NCI-H1694 treated with DMSO at 0.1 percent for 48 hours (cell line): ENCODE measurements at regions not wholly inside any gene's neighbourhood (a gene's known extent, or its start where the extent isn't known, plus 50 kb on each side); places are given as distances from the start of the nearest gene placed in this dataset.

Experiments
- DNase-seq: peaks from one replicate; lab custom pipeline; 2025; lab: John Stamatoyannopoulos, UW

DNA sequence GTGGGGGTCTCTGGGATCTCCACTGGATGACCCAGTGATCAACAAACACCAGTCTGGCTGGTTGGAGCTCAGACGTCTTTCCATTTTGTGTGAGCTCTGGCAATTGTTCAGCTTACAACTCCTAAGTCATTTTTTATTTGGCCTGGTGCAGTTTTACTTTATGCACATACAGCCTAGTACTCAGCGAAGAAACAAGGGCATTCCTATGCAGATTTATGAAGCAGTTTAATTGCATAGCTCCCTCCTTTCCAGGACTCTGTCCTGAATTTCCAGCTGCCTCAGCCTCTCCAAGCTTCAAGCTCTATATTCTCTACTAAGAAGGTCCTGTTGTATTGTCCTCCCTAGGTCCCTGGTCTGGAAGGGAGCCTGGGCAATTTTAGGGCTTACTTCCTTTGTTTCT lies 145.6 kb upstream of the GALNT17 start:
- DNase-seq = no peak

DNA sequence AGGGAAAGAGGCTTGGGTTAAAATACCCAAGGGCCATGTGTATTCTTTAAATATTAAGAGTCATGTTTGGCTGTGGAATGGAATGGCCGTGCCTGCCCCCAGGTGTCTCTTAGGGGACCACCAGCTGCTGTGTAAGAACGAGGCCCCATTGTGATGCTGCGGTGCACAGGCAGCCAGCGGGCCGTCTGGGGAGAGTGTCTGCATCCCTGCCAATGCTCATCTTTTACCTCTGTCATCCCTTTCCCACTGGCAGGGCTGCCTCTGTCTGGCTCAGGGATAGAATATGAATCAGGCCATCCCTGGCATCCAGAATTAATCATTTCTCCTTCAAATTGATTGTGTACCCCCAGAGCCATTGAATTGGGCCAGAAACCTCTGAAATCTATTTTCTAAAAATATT lies 137.8 kb upstream of the GALNT17 start:
- DNase-seq = no peak

DNA sequence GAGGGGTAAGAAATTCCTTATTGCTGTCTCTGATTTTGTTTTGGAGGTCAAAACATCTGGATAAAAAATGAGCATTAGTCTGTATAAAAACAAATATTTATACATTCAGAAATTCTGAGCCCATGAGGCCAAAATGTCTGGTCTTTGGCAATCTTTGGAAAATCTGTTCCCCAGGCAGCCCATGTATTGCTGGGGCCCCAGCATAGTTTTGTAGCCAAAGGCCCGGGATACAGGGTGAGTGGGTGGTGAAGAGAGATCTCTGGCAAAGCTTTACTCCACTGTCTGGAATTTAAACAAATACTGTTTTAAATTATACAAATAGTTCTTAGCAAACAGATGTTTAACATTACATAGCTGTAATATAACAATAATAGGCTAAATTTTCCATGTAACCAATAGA lies 134.7 kb upstream of the GALNT17 start:
- DNase-seq = no peak

DNA sequence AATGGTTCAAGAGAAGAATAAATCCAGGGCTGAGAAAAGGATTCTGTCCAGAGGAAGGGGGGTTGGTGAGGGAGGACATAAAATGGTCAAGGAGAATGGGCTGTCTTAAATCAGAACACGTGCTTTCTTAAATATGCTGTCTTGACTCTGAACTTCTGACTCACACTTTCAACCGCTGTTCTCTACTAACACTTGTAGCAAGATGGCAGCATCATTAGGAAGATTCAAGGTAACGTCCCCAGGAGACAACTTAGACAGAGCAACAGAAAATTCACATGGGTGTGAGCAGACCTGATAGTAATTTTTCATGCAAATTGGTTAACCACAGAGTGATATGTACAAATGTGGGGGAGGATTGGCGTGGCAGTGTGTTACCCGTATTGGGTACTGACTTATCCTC lies 126.8 kb upstream of the GALNT17 start:
- no peak for DNase-seq

DNA sequence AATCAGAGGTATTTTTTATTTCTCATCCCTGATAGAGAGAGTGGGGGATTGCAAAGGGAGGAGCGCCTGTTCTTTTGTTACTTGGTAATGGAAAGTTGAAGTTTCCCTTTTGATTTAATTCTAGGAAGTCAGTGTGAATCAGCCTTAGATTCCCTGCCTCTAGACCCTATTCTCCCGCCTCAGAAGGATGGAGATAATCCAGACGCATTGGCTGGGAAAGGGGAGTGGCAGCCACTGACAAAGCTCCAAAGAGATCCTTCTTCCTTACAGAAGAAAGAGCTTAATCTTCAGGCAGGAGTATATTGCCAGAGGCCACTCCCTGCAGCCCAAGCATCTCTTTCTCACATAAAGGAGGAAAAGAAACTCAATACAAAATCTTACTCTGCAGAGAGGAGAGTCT lies 122.3 kb upstream of the GALNT17 start:
- DNase-seq = no peak

DNA sequence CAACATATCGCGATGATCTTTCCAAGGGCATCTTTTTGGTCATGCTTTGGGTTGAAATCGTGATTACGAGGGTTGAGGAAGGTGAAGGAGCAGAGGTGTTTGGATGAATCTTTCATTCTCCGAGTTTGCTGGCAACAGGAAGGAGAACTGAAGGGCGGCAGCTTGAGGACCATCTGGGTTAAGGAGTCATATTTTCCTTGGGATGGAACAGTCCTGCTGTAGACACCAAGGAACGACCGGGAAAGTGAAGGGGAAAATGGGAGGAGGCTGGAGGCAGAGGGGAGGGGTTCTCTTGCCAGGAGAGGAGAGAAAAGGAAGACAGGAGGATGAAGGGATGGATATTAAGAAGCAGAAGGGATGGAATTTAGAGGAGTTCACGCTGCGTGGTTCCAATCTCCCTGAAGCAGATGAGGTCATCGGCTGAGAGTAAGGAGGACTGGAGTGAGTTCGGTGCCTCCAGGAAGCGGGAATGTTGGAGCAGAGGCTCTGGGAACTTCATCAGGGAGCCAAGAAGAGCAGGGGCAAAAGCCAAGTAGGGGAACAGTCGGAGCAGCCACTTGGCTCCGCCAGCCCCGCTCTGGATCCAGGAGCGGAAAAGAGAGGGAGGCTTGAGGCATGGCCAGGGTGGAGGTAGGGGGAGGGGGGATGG lies 116.6 kb upstream of the GALNT17 start:
- no peak for DNase-seq

DNA sequence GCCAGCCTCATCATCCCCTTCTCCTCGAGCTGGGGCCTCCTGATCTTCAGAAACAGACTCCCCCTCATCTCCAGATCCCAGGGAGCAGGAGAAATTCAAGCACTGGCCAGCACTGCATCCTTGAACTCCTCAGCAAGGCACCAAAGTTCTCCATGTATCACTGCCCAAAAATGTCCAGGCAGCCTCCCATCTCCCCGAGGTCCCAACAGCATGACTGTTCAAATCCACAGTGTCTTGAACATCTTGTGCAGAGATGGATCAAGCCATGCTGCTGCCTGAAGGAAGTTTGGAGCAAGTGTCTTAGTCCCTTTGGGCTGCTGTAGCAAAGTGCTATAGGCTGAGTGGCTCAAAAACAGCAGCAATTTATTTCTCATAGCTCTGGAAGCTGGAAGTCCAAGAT lies 115.5 kb upstream of the GALNT17 start:
- no peak for DNase-seq

DNA sequence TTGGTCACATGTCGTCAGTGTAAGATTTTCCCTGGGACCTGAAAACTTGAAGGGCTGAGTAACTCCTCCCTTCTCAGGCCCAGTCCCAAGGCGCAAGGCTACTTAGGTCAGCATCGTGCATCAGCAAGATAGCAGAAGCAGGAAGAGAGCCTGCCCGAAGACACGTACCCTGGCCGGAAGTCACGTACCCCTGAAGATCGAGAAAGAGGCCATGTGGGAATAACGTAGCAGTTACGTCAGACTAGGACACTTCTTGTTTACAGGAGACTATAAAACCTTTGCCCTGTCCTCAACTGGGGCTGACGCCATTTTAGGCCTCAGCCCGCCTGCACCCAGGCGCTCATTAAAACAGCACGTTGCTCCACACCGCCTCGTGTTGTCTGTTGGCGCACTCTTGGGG lies 114.3 kb upstream of the GALNT17 start:
- DNase-seq = no peak

DNA sequence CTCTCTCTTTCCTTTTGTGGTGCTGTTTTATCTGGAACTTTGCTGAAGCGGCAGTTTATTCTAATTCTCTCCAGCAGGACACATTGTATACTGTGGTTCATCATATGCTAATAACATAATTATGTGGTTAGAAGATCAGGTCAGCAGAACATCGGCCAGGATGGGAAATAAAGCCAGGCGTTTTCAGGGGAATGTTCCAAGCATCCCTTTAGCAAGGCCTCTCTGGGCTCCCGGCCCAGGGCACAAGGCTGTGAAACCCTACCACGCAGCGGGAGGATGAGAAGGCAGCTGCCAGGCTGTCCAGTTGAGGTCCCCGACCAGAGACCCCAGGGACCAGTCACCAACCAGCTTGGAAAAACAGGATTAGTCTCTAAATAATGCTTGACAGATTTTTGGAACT lies 112.2 kb upstream of the GALNT17 start:
- DNase-seq = no peak

DNA sequence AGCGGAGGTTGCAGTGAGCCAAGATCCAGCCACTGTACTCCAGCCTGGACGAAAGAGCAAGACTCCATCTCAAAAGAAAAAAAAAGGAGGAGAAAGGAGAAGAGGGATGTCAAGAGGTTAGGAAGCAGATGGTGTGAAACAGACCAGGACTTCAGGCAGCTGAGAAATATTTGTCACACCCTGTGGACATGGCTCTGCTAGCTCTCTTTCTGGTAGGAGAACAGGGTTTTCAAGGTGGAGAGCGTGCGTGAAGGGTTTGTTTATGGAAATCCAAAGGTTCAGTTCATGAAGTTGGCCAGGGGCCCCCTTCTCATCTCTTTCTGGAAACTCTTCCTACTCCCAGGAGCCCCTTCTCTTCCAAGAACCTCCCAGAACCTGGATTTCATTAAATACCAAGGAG lies 110.8 kb upstream of the GALNT17 start:
- no peak for DNase-seq

DNA sequence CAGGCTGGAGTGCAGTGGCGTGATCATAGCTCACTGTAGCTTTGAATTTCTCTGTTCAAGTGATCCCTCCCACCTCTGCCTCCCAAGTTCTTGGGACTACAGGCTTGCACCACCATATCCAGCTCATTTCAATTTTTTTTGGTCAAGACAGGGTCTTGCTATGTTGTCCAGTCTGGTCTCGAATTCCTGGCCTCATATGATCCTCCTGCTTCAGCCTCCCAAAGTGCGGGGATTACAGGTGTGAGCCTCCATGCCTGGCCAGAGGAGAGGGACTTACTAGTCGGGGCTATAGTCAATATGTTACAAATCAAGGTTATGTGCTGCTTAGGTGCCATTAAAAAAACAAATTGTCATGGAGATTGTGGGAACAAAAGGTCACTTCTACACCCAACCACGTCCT lies 105.3 kb upstream of the GALNT17 start:
- DNase-seq = no peak

DNA sequence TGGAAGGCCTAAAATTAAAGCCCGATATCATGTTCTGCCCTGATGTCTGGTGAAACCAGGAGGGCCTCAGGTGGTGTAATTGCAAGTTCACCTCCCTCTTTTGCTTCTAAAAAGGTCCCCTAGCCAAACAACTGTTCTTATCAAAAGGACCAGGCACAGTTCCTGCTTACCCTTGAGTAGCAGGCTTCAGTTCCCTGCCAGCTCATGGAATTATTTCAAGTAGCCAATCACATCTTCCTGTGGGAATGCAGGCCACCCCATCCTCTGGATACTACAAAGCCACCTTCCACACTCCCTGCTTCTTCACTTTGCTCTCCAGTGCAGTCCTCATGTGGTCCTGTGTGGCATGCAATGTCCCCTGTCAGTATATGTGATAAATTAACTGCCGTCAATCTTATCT lies 97.7 kb upstream of the GALNT17 start:
- no peak for DNase-seq

DNA sequence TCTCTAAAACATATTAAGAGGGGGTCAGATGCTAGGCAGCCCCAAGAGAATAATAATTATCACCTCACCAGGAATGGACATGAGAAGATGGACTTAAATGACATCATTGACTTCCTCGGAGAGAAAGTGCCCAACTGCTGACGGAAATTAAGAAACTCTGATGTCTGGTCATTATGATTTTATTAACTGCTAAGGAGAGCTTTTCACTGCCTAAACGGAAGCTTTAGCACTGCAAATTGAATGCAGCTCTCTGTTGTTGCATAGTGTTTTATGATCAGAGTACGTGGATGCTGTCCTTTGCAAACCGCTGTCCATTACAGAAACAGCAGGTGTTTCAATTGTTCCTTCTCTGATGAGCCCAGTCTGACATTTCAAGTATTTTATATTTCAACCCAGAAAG lies 89.4 kb upstream of the GALNT17 start:
- no peak for DNase-seq

DNA sequence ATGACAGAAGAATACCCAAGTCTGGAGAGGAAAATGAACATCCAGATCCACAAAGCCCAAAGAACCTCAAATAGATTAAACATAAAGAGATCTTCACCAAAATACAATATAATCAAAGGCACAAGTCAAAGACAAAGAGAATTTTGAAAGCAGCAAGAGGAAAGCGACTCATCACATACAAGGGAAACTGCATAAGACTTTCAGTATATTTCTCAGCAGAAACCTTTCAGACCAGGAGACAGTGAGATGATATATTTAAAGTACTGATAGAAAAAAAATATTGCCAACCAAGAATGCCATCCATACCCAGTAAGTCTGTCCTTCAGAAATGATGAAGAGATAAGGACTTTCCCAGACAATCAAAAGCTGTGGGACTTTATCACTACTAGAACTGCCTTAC lies 81.5 kb upstream of the GALNT17 start:
- no peak for DNase-seq

DNA sequence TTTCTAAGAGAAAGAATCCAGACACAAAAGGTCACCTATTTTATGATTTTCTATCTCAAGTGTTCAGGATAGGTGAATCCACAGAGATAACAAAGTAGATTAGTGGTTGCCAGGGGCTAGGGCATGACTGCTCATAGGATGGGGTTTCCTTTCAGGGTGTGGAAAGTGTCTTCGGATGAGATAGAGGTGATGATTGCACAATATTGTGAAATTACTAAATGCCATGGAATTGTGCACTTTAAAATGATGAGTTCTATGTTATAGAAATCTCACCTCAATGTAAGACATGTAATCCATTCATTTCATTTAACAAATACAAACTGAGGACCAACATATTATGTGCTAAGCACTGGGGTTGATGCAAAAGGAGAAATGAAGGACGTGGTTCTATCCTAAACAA lies 76.4 kb upstream of the GALNT17 start:
- no peak for DNase-seq

DNA sequence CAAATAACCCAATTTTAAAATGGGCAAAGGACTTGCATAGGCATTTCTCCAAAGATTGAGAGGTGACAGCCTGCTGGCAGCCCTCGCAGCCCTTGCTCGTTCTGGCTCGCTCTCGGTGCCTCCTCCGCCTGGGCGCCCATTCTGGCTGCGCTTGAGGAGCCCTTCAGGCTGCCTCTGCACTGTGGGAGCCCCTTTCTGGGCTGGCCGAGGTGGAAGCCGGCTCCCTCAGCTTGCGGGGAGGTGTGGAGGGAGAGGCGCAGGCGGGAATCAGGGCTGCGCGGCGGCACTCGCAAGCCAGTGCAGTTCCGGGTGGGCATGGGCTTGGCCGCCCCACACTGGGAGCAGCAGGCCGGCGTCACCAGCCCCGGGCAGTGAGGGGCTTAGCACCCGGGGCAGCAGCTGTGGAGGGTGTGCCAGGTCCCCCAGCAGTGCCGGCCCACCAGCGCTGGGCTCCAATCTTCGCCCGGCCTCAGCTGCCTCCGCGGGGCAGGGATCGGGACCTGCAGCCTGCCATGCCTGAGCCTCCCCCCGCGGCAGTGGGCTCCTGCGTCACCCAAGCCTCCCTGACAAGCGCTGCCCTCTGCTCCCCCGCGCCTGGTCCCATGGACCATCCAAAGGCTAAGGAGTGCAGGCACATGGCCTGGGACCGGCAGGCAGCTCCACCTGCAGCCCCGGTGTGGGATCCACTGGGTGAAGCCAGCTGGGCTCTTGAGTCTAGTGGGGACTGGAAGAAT lies 54.0 kb upstream of the GALNT17 start:
- DNase-seq = no peak
